Neural cell (in vitro differentiated cells): ENCODE measurements at regions not wholly inside any gene's neighbourhood (a gene's known extent, or its start where the extent isn't known, plus 50 kb on each side); places are given as distances from the start of the nearest gene placed in this dataset.

Experiments
- CTCF ChIP-seq: fragments of 450-650 bp; IDR thresholded peaks from 2 replicates; pipeline ENCODE4 v1.5.1; 2014; ENCODE audit warnings: antibody characterized with exemption, mild to moderate bottlenecking, moderate library complexity; ENCODE audit not compliant: poor library complexity, severe bottlenecking
- EZH2 ChIP-seq: fragments of 200-600, 300-800 bp; shearing (Covaris generic), sonication (generic); IDR thresholded peaks from 2 replicates; pipeline ENCODE4 v1.6.1; 2014; ENCODE audit warnings: antibody characterized with exemption, low read length, borderline replicate concordance, mild to moderate bottlenecking; ENCODE audit not compliant: insufficient read depth, poor library complexity, severe bottlenecking
- REST ChIP-seq: IDR thresholded peaks from 2 replicates; pipeline ENCODE4 v1.6.1; 2012; ENCODE audit warnings: borderline replicate concordance

GRCh38 chr3:165459924-165460835 lies 264.0 kb upstream of the SLITRK3 start:
- no peak for TF ChIP-seq CTCF
- no peak for TF ChIP-seq REST
- no peak for TF ChIP-seq EZH2
